ENCODE measurements at regions not wholly inside any gene's neighbourhood (a gene's known extent, or its start where the extent isn't known, plus 50 kb on each side); places are given as distances from the start of the nearest gene placed in this dataset.
"Not testable (repeated sequence)": the region's sequence is repeated elsewhere in the genome, so short reads cannot be mapped to it uniquely, and the experiment has no call there.

DNA sequence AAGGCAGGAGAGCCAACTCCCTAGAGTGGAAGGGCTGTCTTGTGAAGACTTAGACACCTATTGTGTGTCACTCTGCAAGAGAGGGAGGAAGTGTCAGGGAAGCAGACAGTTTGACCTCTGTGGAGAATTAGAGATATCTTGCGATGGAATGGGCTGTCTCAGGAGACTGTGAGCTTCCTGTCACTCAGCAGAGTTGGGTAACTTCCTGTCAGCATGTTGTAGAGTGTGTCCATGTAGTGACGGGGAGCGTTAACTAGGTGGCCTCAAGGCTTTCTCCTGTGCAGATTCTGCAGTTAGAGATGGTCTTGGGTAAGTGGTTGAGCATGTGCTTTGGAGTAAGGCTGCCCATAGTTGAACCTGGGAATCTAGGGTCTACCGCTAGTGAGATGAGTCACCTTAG, 136.5 kb downstream of the KIF4B start (continued):
- TF ChIP-seq, protein P1, sequence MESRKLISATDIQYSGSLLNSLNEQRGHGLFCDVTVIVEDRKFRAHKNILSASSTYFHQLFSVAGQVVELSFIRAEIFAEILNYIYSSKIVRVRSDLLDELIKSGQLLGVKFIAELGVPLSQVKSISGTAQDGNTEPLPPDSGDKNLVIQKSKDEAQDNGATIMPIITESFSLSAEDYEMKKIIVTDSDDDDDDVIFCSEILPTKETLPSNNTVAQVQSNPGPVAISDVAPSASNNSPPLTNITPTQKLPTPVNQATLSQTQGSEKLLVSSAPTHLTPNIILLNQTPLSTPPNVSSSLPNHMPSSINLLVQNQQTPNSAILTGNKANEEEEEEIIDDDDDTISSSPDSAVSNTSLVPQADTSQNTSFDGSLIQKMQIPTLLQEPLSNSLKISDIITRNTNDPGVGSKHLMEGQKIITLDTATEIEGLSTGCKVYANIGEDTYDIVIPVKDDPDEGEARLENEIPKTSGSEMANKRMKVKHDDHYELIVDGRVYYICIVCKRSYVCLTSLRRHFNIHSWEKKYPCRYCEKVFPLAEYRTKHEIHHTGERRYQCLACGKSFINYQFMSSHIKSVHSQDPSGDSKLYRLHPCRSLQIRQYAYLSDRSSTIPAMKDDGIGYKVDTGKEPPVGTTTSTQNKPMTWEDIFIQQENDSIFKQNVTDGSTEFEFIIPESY (IDR thresholded peaks at IDR 0.05): no peak

DNA sequence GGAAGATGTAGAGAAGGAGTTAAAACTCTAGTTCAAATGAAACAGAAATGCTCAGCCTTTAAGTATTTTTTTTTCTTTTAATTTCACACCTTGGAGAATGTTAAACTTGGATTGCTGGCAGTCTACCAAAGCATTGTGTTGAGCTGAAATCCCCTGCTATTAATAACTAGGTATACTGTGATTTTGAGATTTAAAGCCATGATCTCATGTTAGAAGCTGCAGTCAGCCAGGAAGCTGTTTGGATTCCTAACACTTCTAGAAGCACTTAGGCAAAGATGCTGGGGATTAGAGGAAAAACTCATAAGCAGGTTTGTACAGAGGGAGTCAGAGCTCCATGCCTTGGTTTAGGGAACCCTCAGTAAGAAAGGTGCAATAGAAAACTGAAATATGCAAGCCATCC, 141.4 kb downstream of the KIF4B start:
- Histone ChIP-seq H3K27me3 (ENCODE audit: control insufficient read depth in 4 of 4, insufficient read depth in 4 of 4, low read length in 3 of 4) (no peaks in the 10 kb centered on the region), H3K9ac (ENCODE audit: low read depth in 1 of 2, low read length in 2 of 2) (no peak overlapping the region), H3K4me3 (ENCODE audit: low read depth in 1 of 3, low read length in 3 of 3) (no peak overlapping the region), H3K36me3 (ENCODE audit: control insufficient read depth in 4 of 4, insufficient read depth in 3 of 4, low read depth in 1 of 4, low read length in 3 of 4) (no peaks in the 10 kb centered on the region), H3K27ac (ENCODE audit: low read depth in 1 of 2, low read length in 2 of 2) (no peak overlapping the region), H3K9me3 (ENCODE audit: control insufficient read depth in 4 of 4, low read length in 3 of 4) (no peaks in the 10 kb centered on the region), H3K4me1 (ENCODE audit: control insufficient read depth in 4 of 4, insufficient read depth in 4 of 4, low read length in 3 of 4) (no peaks in the 10 kb centered on the region)
- no peak for DNase-seq (ENCODE audit: low spot score)
- TF ChIP-seq, protein P2, sequence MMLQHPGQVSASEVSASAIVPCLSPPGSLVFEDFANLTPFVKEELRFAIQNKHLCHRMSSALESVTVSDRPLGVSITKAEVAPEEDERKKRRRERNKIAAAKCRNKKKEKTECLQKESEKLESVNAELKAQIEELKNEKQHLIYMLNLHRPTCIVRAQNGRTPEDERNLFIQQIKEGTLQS (IDR thresholded peaks at IDR 0.05): no peak

DNA sequence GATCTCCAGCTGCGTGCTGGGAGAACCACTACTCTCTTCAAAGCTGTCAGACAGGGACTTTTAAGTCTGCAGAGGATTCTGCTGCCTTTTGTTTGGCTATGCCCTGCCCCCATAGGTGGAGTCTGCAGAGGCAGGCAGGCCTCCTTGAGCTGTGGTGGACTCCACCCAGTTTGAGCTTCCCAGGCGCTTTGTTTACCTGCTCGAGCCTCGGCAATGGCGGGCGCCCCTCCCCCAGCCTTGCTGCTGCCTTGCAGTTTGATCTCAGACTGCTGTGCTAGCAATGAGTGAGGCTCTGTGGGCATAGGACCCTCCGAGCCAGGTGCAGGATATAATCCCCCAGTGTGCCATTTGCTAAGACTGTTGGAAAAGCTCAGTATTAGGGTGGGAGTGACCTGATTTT, 149.5 kb downstream of the KIF4B start:
- 74% methylated on average over 7 of the region's 7 CpGs for WGBS

DNA sequence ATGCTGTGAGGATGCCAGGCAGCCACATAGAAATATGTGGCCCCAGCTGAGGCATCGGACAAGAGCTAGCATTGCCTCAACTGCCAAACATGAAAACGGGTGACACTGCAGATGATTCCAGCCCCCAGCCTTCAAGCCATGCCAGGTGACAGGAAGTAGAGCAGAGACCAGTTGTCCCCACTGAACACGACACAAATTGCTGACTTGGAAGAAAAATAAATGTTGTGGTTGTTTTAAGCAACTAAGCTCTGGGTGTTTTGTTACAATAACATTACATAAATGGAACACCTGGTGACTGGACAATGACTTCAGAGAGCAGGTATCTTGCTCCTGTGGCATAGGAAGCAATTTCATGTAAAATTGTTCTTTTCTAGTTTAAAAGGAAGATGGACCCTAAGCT, 154.2 kb downstream of the KIF4B start:
- Histone ChIP-seq H3K4me1 (ENCODE audit: control insufficient read depth in 4 of 4, insufficient read depth in 4 of 4, low read length in 3 of 4) (no peaks in the 10 kb centered on the region), H3K27me3 (ENCODE audit: control insufficient read depth in 4 of 4, insufficient read depth in 4 of 4, low read length in 3 of 4) (no peaks in the 10 kb centered on the region), H3K36me3 (ENCODE audit: control insufficient read depth in 4 of 4, insufficient read depth in 3 of 4, low read depth in 1 of 4, low read length in 3 of 4) (no peaks in the 10 kb centered on the region), H3K9me3 (ENCODE audit: control insufficient read depth in 4 of 4, low read length in 3 of 4) (no peaks in the 10 kb centered on the region), H3K9ac (ENCODE audit: low read depth in 1 of 2, low read length in 2 of 2) (no peak overlapping the region), H3K27ac (ENCODE audit: low read depth in 1 of 2, low read length in 2 of 2) (no peak overlapping the region), H3K4me3 (ENCODE audit: low read depth in 1 of 3, low read length in 3 of 3) (no peak overlapping the region)
- no peak for DNase-seq (ENCODE audit: low spot score)
- 82% methylated on average over 3 of the region's 3 CpGs for WGBS
- no peak for TF ChIP-seq RAD21 (IDR thresholded peaks at IDR 0.05)
- no peak for TF ChIP-seq YY1 (IDR thresholded peaks at IDR 0.05)
- TF ChIP-seq HNF4A (conservative IDR thresholded peaks at IDR 0.05): no peak
- no peak for TF ChIP-seq SP1 (IDR thresholded peaks at IDR 0.05)
- TF ChIP-seq FOXA2 (IDR thresholded peaks at IDR 0.05): no peak
- no peak for TF ChIP-seq TAF1 (conservative IDR thresholded peaks at IDR 0.05)
- TF ChIP-seq, protein P3, sequence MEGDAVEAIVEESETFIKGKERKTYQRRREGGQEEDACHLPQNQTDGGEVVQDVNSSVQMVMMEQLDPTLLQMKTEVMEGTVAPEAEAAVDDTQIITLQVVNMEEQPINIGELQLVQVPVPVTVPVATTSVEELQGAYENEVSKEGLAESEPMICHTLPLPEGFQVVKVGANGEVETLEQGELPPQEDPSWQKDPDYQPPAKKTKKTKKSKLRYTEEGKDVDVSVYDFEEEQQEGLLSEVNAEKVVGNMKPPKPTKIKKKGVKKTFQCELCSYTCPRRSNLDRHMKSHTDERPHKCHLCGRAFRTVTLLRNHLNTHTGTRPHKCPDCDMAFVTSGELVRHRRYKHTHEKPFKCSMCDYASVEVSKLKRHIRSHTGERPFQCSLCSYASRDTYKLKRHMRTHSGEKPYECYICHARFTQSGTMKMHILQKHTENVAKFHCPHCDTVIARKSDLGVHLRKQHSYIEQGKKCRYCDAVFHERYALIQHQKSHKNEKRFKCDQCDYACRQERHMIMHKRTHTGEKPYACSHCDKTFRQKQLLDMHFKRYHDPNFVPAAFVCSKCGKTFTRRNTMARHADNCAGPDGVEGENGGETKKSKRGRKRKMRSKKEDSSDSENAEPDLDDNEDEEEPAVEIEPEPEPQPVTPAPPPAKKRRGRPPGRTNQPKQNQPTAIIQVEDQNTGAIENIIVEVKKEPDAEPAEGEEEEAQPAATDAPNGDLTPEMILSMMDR (IDR thresholded peaks at IDR 0.05; ENCODE audit: low read depth, low read length, missing input control): no peak
- TF ChIP-seq, protein P4, sequence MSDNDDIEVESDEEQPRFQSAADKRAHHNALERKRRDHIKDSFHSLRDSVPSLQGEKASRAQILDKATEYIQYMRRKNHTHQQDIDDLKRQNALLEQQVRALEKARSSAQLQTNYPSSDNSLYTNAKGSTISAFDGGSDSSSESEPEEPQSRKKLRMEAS (IDR thresholded peaks at IDR 0.05): no peak
- no peak for TF ChIP-seq EGR1 (IDR thresholded peaks at IDR 0.05; ENCODE audit: low read depth in 2 of 2)
- no peak for TF ChIP-seq GABPA (IDR thresholded peaks at IDR 0.05 in 1 of 2, conservative IDR thresholded peaks at IDR 0.05 in 1 of 2)

More for the DNA sequence above, 149.5 kb downstream of the KIF4B start:
- not testable (repeated sequence) for H3K4me1 ChIP-seq (ENCODE audit: control insufficient read depth in 4 of 4, insufficient read depth in 4 of 4, low read length in 3 of 4); H3K4me3 ChIP-seq (ENCODE audit: low read depth in 1 of 3, low read length in 3 of 3); H3K36me3 ChIP-seq (ENCODE audit: control insufficient read depth in 4 of 4, insufficient read depth in 3 of 4, low read depth in 1 of 4, low read length in 3 of 4); DNase-seq (ENCODE audit: low spot score); H3K27ac ChIP-seq (ENCODE audit: low read depth in 1 of 2, low read length in 2 of 2); H3K27me3 ChIP-seq (ENCODE audit: control insufficient read depth in 4 of 4, insufficient read depth in 4 of 4, low read length in 3 of 4); H3K9ac ChIP-seq (ENCODE audit: low read depth in 1 of 2, low read length in 2 of 2); H3K9me3 ChIP-seq (ENCODE audit: control insufficient read depth in 4 of 4, low read length in 3 of 4)

Measured in liver (tissue), 8 donors.